Activated CD4-positive, alpha-beta T cell treated with anti-CD3 and anti-CD28 coated beads for 24 hours (primary cell): ENCODE measurements at regions not wholly inside any gene's neighbourhood (a gene's known extent, or its start where the extent isn't known, plus 50 kb on each side); places are given as distances from the start of the nearest gene placed in this dataset.

Experiments used
- DNase-seq, 2 donors: peaks; one replicate each; pipeline ENCODE4 v3.0.0-alpha.2; 2020; ENCODE audit warnings: low read depth in 2 of 2

DNA sequence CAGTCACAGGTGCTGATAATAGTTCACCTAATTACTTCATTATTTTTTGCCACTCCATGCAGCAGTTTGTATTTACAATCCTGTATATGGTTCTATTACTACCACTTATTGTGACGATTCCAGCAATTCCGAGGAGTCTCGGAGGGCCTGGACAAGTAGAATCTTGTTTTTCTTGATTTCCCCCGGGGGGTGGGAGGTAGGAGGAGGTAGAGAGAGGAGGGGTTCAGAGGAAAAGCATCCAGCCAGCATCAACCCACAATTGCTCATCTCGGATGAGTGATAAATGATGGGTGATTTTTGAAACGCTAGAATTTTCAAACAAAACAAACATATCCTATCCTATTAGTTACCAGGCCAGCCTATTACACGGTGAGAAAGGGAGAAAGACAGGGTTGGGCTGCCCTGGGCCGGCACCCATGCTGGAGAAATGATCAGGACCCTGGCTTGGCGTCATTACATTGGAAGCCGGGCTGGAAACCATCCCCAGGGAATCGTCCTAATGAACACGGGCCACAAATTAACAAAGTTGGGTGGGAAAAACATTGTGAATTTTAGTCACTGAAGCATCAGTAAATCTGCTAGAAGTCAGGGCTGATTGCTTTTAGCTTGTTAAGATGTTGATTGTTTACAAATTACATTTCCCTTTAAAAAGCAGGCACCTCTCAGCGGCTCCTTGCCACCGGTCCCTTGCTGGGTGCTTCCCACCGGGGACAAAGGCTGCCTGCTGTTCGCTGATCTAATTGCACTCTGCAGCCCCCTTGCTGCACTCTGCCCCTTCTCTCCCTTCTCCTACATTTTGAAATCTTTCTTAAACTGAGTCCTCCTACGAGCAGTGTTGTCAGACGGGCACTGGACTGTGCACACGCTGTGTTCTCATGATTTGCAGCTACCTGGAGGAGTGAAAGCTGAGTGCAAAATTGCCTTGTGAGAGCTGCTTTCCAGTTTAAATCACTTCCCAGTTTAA lies 95.5 kb downstream of the FAM204A start:
- DNase-seq: no peak

- no peak for DNase-seq
Observed at GRCh38 chr10:118243907-118244306, 98.2 kb downstream of the FAM204A start.

DNA sequence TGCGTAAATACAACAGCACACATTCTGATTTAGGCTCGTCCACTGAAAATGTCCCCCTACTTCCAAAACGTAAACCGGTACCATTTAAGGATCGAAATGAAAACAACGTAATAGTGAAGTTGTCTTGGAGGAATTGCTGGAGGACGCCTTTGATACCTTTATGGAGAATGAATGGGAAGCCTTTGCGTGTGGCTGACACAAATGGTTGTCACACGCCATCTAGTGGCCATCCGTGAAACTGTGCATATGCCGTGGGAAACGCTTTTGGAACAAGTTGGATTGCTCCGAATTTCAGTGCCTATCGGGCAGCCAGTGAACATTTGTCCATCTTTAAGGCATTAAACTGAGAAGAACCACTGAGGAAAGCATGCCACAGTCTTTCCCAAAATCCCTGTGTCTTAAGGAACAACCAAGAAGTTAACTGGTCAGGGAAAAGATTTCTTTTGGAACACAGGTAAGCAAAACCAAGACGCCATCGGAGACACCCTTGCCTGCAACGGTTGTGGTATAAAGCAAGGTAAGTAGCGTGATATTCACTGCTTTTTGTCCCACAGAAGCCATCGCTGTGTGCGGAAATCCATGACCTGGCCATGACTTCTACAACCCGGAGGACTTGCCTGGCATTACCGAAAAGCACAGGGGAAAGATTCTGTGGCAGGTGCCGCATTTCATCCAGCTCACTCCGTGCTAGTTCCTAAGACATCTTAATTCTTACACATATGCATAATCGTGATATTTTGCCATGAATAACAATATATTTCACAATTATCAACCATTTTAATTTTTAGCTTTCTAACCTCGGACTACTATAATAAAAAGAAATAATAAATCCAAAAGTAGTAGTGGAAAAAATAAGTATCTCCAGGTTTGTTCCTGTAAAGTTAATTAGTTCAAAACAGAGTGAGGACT lies 100.6 kb downstream of the FAM204A start:
- peak; percentile 54 to 68 for DNase-seq

DNA sequence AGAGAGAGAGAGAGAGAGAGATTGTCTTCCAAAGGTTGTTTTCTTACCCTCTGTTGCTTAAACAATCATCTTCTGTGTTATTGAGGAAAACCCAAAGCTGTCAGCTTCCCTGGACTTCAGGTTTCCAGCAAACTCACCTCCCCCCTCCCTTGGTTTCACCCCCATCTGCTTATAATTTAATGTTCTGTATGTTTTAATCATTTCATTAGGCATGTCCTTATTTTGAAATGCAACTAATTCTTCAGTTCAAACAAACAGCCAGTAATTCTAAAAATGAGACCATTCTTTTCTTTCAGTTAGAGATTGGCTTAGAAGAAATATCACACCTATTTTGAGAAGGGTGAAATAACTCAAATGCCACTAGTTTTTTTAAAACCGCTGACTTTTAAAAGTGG lies 102.9 kb downstream of the FAM204A start:
- DNase-seq: no peak

- DNase-seq: no peak
Observed at GRCh38 chr10:118238573-118239235, 103.4 kb downstream of the FAM204A start.

GRCh38 chr10:118237930-118238329 lies 104.2 kb downstream of the FAM204A start:
- no peak for DNase-seq

GRCh38 chr10:118234683-118235082 lies 107.4 kb downstream of the FAM204A start:
- DNase-seq: no peak

DNA sequence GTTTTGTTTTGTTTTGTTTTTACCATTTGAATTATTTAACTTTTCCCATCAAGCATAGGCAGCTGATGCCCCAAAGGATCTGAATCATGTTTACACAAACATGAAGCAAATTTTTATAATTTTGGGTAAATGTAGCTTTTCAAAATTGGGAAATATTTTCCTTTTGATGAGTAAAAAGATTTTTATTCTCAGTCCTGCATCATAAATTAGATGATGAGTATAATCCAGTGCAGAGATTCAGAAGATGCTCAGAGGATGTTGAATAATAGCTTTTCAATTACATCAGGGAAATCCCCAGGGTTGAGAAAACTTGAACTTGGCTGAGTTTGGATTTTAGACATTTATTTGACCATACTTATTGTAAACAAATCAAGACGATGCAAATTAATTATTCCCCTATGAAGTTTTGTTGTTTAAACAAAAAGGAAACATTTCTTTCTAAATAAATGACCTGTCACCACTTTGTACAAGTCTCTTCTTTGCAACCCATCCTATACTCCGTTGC lies 121.7 kb downstream of the FAM204A start:
- DNase-seq: no peak

DNA sequence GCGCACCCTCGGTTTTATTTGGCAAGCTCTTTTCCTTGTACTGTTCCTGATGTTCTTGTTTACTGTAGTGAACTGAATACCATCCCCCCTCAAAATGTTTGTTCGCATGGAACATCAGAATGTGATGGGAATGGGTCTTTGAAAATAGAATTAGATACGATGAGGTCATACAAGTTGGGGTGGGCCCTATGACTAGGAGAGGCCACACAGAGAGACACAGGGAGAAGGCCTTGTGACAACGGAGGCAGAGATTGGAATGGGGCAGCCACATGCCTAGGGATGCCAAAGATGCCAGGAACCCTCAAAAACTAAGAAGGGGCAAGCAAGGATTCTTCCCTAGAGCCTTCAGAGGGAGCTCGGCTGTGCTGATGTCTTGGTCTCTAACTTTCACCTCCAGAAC lies 123.6 kb downstream of the FAM204A start:
- DNase-seq: no peak

- no peak for DNase-seq
Observed at GRCh38 chr10:118216571-118217170, 125.5 kb downstream of the FAM204A start.

GRCh38 chr10:118216020-118216419 lies 126.1 kb downstream of the FAM204A start:
- DNase-seq: no peak

DNA sequence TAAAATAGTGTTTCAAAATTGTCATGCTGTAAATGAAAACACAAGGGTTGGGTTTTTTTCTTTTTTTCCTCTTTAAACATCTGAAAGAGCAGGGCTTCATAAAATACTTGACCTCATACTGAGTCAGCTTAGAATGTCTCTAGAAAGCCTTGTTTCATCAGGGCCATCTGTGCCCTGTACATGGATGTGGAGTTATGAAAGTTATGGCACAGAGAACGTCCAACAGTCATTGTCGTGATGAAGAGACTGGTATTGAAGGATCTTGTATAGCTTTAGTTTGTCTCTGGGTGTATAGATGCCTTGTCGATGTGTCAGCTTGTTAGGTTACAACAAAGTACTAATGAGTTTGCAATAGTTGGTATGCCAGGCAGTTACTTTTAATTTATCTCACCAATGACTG lies 127.3 kb downstream of the FAM204A start:
- DNase-seq: no peak

DNA sequence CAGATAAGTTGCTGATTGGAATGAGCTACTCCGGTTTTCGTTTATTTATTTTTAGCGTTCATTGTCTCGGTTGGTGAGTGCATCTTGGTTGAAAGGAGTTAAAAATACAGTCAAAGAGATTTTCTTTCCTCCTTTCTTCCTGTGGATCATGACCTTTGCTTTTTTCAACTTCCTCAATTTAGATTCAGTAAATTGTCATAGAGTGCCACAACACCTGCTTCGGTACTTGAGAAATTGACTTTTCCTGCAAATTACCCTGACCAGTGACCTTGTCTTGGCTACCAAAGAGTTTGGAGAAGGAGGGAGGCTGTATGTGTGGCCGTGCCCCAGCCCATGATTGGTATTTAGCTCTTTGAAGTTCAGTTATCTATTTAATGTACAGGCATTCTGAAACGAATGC lies 128.7 kb downstream of the FAM204A start:
- DNase-seq: no peak

DNA sequence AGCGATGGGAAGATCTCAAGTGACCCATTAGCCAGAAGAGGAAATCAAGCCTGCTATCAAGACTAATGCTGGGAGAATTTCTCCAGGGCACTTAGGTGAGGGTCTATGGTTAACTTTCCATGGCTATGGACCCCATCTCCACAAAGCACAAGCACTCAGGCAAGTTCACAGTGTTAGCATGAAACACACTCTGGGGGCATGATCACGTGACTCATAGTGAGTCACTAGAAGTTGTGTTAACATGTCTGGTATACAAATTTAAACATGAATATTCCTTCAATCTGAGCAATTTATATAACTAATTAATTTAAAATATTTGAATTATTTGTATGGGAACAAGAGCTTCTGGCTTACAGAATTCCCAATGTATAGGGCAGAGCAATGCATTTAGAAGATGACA lies 131.8 kb downstream of the FAM204A start:
- DNase-seq: no peak

DNA sequence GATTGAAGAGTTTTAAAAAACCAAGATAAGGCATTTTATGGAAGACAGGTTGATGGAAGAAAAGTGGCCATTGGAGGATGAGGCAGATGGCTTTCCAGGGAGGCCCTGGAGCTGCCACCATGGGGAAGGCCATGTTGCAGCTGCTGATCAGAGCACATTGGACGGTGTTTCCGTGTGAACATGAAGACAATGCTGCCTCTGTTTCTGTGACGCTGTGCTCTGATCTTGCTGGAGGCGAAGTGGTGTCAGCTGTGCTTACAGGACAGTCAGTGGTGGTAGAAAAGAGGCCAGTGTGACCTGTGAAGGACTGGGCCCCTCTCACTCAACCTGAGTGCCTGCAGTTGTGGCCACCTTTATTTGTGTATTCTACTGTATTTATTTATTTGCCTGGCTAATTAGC lies 132.9 kb downstream of the FAM204A start:
- no peak for DNase-seq

GRCh38 chr10:118207470-118208007 lies 134.6 kb downstream of the FAM204A start:
- DNase-seq: no peak

DNA sequence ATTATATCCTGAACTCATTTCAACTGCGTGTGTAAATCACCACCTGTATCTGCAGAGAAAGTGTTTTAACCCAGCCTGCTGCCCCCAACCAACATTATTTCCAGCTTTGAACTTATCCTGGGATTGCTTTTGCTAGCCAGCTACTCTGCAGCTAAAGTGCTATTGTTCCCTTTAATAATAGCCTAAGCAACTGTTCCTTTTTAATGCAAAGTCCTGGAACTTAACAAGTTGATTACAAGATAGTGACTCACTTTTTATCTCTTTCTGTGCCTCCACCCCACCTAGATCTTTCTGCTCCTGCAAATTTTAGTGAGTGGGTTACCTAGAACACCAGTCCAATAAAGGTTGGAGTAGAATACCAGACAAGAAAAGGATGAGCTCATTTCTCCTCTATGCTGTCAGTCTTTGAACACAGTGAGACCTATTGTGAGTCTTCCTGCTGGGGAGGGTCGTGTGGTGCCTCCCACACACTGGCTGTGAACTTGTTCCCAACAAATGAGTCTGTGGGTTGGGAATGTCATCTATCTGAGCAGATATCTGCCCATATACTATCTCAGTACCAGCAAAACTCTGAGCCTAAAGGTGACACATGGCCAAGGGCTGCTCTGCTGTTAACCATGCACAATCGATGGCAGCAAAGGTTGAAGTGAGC lies 137.7 kb downstream of the FAM204A start:
- no peak for DNase-seq

- DNase-seq: no peak
Observed at GRCh38 chr10:118203461-118203860, 138.7 kb downstream of the FAM204A start.

DNA sequence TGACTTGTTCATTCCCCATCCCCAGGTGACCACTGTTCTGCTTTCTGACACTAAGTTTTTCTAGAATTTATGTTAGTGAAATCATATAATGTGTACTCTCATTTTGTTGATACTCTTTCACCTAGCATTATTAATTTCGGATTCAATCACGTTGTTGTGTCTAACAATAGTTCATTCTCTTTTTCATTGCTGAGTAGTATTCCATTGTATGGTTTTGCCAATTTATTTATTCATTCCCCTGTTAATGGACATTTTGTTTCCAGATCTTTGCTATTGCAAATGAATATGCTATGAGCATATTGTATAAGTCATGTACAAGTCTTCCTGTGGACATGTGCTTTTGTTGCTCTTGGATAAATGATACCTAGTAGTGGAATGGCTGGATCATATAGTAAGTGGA lies 146.4 kb downstream of the FAM204A start:
- no peak for DNase-seq

- no peak for DNase-seq
Observed at GRCh38 chr10:118193642-118194041, 146.9 kb upstream of the RAB11FIP2 start.

- DNase-seq: no peak
Observed at GRCh38 chr10:118181021-118181420, 134.3 kb upstream of the RAB11FIP2 start.
